MCF 10A (cell line): ENCODE measurements at regions not wholly inside any gene's neighbourhood (a gene's known extent, or its start where the extent isn't known, plus 50 kb on each side); places are given as distances from the start of the nearest gene placed in this dataset.
"Not testable (repeated sequence)": the region's sequence is repeated elsewhere in the genome, so short reads cannot be mapped to it uniquely, and the experiment has no call there.

Experiments
- BruUV-seq: library from RNA; stranded (reverse); fragments of 400-500 nt; replicated peaks from 2 replicates; lab custom pipeline; 2021; lab: Mats Ljungman, UMichigan
- CTCF ChIA-PET: fragments of 300-600 bp; sonication (Branson Sonifier 250); formaldehyde crosslinking; extraction: SDS; loops from one replicate; lab custom pipeline; 2021; ENCODE audit warnings: antibody characterized with exemption, inconsistent platforms; lab: Yijun Ruan, JAX
- POLR2A ChIA-PET: fragments of 300-600, 350-650 bp; sonication (Branson Sonifier 250); formaldehyde crosslinking; extraction: SDS; loops from one replicate; lab custom pipeline; 2020; ENCODE audit warnings: antibody characterized with exemption, inconsistent platforms; lab: Yijun Ruan, JAX
- DNase-seq: peaks from one replicate; pipeline ENCODE4 v3.0.0-alpha.2; 2018; ENCODE audit not compliant: unreplicated experiment
- H3K27ac Mint-ChIP-seq: one replicate; pipeline ENCODE4 v1.8.0; 2022; ENCODE audit warnings: mild to moderate bottlenecking, low read depth, mixed read lengths; ENCODE audit not compliant: unreplicated experiment
- H3K27me3 Mint-ChIP-seq: one replicate; pipeline ENCODE4 v1.8.0; 2022; ENCODE audit warnings: mixed read lengths; ENCODE audit not compliant: insufficient read depth, unreplicated experiment
- H3K36me3 Mint-ChIP-seq: one replicate; pipeline ENCODE4 v1.8.0; 2022; ENCODE audit warnings: mild to moderate bottlenecking, moderate library complexity, mixed read lengths; ENCODE audit not compliant: insufficient read depth, unreplicated experiment
- H3K4me1 Mint-ChIP-seq: one replicate; pipeline ENCODE4 v1.8.0; 2022; ENCODE audit warnings: mixed read lengths; ENCODE audit not compliant: insufficient read depth, unreplicated experiment
- H3K4me3 Mint-ChIP-seq: one replicate; pipeline ENCODE4 v1.8.0; 2022; ENCODE audit warnings: mild to moderate bottlenecking, moderate library complexity, mixed read lengths; ENCODE audit not compliant: unreplicated experiment
- H3K9me3 Mint-ChIP-seq: one replicate; pipeline ENCODE4 v1.8.0; 2022; ENCODE audit warnings: mixed read lengths; ENCODE audit not compliant: unreplicated experiment
- intact Hi-C: fragments of 100-400 bp; cut with micrococcal nuclease; formaldehyde crosslinking; loops from 2 replicates; pipeline ENCODE4 v1.14.1; 2022
- TF ChIP-seq, protein P1 (sequence below): fragments of 200-600 bp; IDR thresholded peaks from one replicate; pipeline ENCODE4 v1.8.0; 2022; ENCODE audit warnings: antibody characterized with exemption, mild to moderate bottlenecking; ENCODE audit not compliant: unreplicated experiment

DNA sequence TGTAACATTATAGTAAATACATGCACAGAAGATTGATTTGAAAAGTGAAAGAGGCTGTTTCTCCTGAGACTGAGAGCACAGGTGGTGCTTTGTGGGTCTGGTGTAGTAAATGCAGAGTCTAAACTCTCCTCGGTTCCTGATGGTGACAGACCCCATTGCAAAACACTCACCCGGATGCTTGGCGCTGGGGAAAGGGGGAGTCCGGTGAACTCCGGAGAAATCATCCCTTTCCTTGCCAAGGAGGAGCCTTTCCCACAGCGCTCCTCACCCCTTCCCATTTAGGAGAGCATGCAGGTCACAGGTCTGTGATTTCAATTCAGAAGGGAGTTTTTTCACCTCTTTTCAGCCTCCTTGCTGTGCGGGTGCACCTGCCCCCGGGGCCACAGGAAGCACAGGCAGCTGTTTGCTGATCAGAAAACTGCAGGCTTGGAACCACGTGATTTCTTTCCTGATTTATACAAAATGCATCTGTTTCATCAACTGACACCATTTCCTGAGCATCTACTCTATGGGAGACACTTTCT lies 75.6 kb upstream of the LYZL2 start:
- no peak for DNase-seq
- H3K4me1 Mint-ChIP-seq: peaks cover 5% of the 10 kb centered on the region
- TF ChIP-seq, protein P1, sequence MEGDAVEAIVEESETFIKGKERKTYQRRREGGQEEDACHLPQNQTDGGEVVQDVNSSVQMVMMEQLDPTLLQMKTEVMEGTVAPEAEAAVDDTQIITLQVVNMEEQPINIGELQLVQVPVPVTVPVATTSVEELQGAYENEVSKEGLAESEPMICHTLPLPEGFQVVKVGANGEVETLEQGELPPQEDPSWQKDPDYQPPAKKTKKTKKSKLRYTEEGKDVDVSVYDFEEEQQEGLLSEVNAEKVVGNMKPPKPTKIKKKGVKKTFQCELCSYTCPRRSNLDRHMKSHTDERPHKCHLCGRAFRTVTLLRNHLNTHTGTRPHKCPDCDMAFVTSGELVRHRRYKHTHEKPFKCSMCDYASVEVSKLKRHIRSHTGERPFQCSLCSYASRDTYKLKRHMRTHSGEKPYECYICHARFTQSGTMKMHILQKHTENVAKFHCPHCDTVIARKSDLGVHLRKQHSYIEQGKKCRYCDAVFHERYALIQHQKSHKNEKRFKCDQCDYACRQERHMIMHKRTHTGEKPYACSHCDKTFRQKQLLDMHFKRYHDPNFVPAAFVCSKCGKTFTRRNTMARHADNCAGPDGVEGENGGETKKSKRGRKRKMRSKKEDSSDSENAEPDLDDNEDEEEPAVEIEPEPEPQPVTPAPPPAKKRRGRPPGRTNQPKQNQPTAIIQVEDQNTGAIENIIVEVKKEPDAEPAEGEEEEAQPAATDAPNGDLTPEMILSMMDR: no peak
- no peaks in the 10 kb centered on the region for H3K27me3 Mint-ChIP-seq
- no peaks in the 10 kb centered on the region for H3K9me3 Mint-ChIP-seq
- no peak overlapping the region for H3K27ac Mint-ChIP-seq
- CTCF ChIA-PET: no interaction called here
- intact Hi-C loops: no loop called here
- POLR2A ChIA-PET: no interaction called here
- H3K36me3 Mint-ChIP-seq: no peaks in the 10 kb centered on the region
- H3K4me3 Mint-ChIP-seq: no peak overlapping the region
- no TSS peak for BruUV-seq

DNA sequence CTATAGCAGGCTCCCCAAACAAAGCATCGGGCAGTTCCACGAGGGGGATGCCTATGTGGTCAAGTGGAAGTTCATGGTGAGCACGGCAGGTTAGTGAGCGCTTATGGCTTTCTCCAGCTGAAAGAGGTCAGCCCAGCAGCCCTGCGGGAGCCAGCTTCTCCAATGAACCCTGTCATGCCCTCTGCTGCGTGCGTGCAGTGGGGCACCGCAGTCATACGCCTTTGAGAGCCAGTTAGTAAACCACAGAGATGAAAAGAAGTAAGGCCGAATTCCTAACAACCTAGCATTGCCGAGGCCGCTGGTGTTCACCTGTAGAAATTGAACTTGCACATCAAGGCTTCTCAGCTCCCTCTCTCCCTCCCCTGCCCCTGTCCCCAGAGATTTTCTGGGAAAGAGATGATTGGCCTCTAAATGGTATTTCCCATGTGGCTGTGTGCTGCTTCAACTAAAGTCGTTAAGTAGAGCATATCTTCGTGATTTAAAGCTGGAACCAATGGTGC lies 75.1 kb upstream of the LYZL2 start:
- CTCF ChIA-PET, H3K36me3 Mint-ChIP-seq, H3K9me3 Mint-ChIP-seq, POLR2A ChIA-PET, BruUV-seq, H3K4me1 Mint-ChIP-seq, DNase-seq, intact Hi-C loops, H3K4me3 Mint-ChIP-seq, H3K27ac Mint-ChIP-seq, H3K27me3 Mint-ChIP-seq: not testable (repeated sequence)

DNA sequence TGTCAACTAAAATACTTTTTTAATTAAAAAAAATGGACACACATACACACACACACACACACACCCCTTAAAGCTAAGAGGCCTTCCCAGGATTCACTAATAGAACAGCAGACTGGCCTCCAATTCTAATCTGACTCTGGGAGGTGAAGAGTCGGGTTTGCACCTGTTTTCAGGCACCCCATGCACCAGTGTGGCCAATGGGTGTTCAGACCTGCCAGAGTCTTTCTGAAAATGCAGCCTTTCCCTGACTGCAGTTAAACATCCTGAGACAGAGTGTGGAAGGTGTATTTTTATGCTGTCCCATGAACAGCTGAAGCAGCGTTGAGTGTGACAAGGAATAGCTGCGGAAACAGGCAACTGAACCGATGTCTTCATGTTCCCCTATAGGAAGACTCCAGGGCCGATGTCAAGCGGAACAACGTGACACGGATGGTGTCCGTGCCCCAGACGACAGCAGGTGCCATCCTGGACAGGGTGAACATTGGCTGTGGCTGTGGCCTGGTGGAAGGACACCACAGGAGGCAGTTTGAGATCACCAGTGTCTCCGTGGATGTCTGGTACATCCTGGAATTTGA lies 74.6 kb upstream of the LYZL2 start:
- no peaks in the 10 kb centered on the region for H3K9me3 Mint-ChIP-seq
- H3K36me3 Mint-ChIP-seq: no peaks in the 10 kb centered on the region
- H3K27me3 Mint-ChIP-seq: no peaks in the 10 kb centered on the region
- CTCF ChIA-PET: interaction anchor here (0.6 to 0.9 kb wide), 2 partner anchors 9 to 32 kb away, joined by 3 read pairs; no protein-coding TSS in a partner anchor
- H3K4me1 Mint-ChIP-seq: peaks cover 5% of the 10 kb centered on the region
- no peak overlapping the region for H3K27ac Mint-ChIP-seq
- BruUV-seq: no TSS peak
- no peak overlapping the region for H3K4me3 Mint-ChIP-seq
- DNase-seq: no peak
- intact Hi-C loops: no loop called here
- POLR2A ChIA-PET: no interaction called here
- TF ChIP-seq, protein P1: no peak

DNA sequence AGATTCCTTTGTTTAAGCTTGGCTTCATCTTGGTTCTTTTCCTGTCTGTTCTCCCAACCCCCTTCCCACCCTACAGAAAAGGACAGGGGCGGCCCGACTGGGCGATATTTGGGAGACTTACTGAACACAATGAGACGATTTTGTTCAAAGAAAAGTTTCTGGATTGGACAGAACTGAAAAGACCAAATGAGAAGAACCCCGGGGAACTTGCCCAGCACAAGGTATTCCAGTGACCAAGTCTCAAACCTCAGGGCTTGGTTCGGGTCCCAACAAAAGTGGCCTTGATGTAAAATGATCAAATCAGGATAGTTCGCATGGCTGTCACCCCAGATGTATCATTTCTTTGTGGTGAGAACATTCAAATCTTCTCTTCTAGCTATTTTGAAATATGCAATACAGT lies 73.9 kb upstream of the LYZL2 start:
- intact Hi-C loops, POLR2A ChIA-PET, H3K27me3 Mint-ChIP-seq, H3K4me1 Mint-ChIP-seq, H3K36me3 Mint-ChIP-seq, H3K27ac Mint-ChIP-seq, DNase-seq, BruUV-seq, H3K9me3 Mint-ChIP-seq, H3K4me3 Mint-ChIP-seq: not testable (repeated sequence)
- CTCF ChIA-PET: interaction anchor here (0.6 to 0.9 kb wide), 2 partner anchors 10 to 14 kb away, joined by 3 read pairs; no protein-coding TSS in a partner anchor

DNA sequence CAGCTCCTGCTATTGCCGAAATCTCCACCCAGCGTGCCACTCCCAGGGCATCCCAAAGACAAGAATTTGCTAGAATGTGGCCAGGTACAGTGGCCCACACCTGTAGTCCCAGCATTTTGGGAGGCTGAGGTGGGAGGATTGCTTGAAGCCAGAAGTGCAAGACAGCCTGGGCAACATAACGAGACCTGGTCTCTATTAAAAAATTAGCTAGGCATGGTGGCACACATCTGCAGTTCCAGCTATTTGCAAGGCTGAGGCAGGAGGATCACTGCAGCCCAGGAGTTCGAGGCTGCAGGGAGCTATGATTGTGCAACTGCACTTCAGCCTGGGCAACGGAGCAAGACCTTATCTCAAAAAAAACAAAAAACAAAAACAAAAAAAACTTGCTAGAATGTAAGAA lies 73.3 kb upstream of the LYZL2 start:
- Mint-ChIP-seq H3K36me3 (no peaks in the 10 kb centered on the region), H3K9me3 (no peaks in the 10 kb centered on the region), H3K4me1 (peaks cover 5% of the 10 kb centered on the region), H3K4me3 (no peak overlapping the region), H3K27ac (no peak overlapping the region), H3K27me3 (no peaks in the 10 kb centered on the region)
- POLR2A ChIA-PET: no interaction called here
- TF ChIP-seq, protein P1: no peak
- CTCF ChIA-PET: interaction anchor here (0.6 kb wide), 1 partner anchor 14 kb away, joined by 3 read pairs; no protein-coding TSS in a partner anchor
- no peak for DNase-seq
- no TSS peak for BruUV-seq
- intact Hi-C loops: no loop called here
